ENCODE measurements at regions not wholly inside any gene's neighbourhood (a gene's known extent, or its start where the extent isn't known, plus 50 kb on each side); places are given as distances from the start of the nearest gene placed in this dataset.
A peak's percentile ranks its signal among the peaks of the same experiment; 100 is the strongest.

- Histone ChIP-seq H3K27me3 (ENCODE audit: insufficient read depth, low read length) (no peaks in the 10 kb centered on the region), H3K36me3 (ENCODE audit: insufficient read depth, low read length) (no peaks in the 10 kb centered on the region), H3K4me3 (ENCODE audit: low read length) (no peak overlapping the region), H3K9me3 (ENCODE audit: low read length) (peaks cover 2% of the 10 kb centered on the region), H3K4me1 (ENCODE audit: insufficient read depth, low read length) (peaks cover 3% of the 10 kb centered on the region), H2AFZ (ENCODE audit: low read depth, low read length) (no peak overlapping the region)
These were observed 195.4 kb downstream of the CDC14C start for GRCh38 chr7:49119706-49120105.

DNA sequence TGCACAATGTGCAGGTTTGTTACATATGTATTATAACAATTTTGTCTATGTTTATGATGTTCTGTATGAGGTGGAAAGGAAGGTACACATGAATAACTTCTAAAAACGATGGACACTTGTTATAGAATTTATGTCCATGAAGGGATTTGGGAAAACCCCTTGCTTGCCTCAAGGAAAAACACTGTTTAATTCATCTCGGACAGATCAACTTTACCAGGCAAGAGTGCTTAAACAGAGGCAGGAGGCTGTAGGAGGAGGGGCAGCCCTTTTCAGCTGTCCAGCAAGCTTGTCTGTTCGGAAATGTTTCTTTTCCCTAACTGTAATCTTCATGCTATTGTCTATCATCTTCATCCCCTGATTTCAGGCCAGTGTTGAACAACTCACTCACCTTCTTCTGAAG is 200.9 kb downstream of the CDC14C start:
- no peaks in the 10 kb centered on the region for H3K27me3 ChIP-seq (ENCODE audit: insufficient read depth, low read length)
- H3K36me3 ChIP-seq (ENCODE audit: insufficient read depth, low read length): no peaks in the 10 kb centered on the region
- peaks cover 7% of the 10 kb centered on the region for H3K4me1 ChIP-seq (ENCODE audit: insufficient read depth, low read length)
- H3K9me3 ChIP-seq (ENCODE audit: low read length): peaks cover 2% of the 10 kb centered on the region
- no peak overlapping the region for H2AFZ ChIP-seq (ENCODE audit: low read depth, low read length)
- H3K4me3 ChIP-seq (ENCODE audit: low read length): no peak overlapping the region

DNA sequence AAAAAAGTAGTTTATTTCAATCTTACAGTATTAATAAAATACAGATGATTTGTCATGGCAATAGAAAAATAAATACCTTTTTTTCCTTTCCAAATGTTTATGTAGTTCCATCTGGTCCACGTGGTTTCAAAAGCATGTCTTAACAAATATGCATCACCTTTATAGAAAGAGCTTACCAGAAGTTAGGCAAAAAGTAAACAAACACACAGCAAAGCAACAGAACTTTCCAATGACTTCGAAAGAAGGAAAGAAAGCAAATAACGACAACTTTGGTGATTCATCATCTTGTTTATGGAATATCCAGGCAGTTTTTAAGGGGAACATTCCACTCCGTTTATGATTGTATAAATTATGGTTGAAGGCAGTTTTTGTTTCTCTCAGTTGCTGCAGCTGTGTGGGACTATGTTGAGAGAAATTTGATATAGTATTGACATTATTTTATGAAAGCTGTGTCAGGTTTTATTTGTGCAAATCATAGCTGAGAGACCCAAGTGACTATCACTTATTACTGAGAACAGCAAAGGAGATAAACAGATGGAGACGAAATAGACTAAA is 203.1 kb downstream of the CDC14C start:
- Histone ChIP-seq H3K36me3 (ENCODE audit: insufficient read depth, low read length) (no peaks in the 10 kb centered on the region), H3K4me1 (ENCODE audit: insufficient read depth, low read length) (peaks cover 7% of the 10 kb centered on the region)

DNA sequence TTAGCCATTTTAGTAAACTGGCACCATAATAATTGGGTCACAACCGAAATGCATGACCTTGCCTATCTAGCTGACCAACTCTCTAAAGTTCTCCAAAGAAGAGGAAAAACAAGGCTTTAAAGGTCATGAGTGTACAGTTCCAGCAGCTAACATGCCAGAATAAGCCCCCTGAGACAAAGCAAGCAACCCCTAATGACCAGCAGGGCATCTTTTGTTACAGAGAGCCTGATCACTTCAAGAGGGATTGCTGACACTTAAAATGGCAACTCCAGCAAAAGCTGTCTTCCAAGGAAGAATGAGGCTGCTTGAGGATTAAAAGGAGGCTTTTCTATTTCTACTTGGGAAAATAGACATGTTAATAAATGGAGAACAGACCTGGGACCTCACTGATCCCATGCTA is 213.6 kb downstream of the CDC14C start:
- no peak overlapping the region for H3K4me3 ChIP-seq (ENCODE audit: low read length)
- no peaks in the 10 kb centered on the region for H3K9me3 ChIP-seq (ENCODE audit: low read length)
- peaks cover 18% of the 10 kb centered on the region for H3K4me1 ChIP-seq (ENCODE audit: insufficient read depth, low read length)
- H3K27me3 ChIP-seq (ENCODE audit: insufficient read depth, low read length): no peaks in the 10 kb centered on the region
- no peaks in the 10 kb centered on the region for H3K36me3 ChIP-seq (ENCODE audit: insufficient read depth, low read length)
- H2AFZ ChIP-seq (ENCODE audit: low read depth, low read length): no peak overlapping the region

More for the DNA sequence above, 203.1 kb downstream of the CDC14C start:
- H2AFZ ChIP-seq (ENCODE audit: low read depth, low read length): no peak overlapping the region
- H3K9me3 ChIP-seq (ENCODE audit: low read length): no peaks in the 10 kb centered on the region
- H3K27me3 ChIP-seq (ENCODE audit: insufficient read depth, low read length): no peaks in the 10 kb centered on the region
- H3K4me3 ChIP-seq (ENCODE audit: low read length): no peak overlapping the region

DNA sequence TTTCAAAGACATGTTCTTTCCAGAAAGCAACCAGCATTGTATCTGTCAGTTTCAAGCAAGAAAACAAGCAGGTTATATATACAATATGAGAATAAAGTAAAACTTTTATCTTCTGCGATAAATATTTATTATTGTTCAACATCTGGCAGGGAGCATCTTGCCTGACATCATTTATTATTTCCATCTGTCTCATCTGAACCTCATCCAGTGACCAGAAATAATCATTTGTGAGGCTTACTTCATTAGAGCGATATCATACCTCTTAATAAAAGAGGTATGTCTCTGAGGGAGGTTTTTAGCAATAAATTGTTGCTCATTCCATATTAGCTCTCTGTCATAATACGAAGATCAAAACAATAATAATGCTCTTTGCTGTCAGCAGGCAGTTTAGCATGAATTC is 226.1 kb downstream of the CDC14C start:
- H3K36me3 ChIP-seq (ENCODE audit: insufficient read depth, low read length): no peaks in the 10 kb centered on the region
- peaks cover 2% of the 10 kb centered on the region for H3K4me1 ChIP-seq (ENCODE audit: insufficient read depth, low read length)
- no peaks in the 10 kb centered on the region for H3K27me3 ChIP-seq (ENCODE audit: insufficient read depth, low read length)
- H3K9me3 ChIP-seq (ENCODE audit: low read length): no peaks in the 10 kb centered on the region
- no peak overlapping the region for H3K4me3 ChIP-seq (ENCODE audit: low read length)
- no peak overlapping the region for H2AFZ ChIP-seq (ENCODE audit: low read depth, low read length)

GRCh38 chr7:49151146-49151545 is 226.8 kb downstream of the CDC14C start:
- Histone ChIP-seq H3K9me3 (ENCODE audit: low read length) (no peaks in the 10 kb centered on the region), H3K4me1 (ENCODE audit: insufficient read depth, low read length) (peaks cover 2% of the 10 kb centered on the region), H2AFZ (ENCODE audit: low read depth, low read length) (no peak overlapping the region), H3K4me3 (ENCODE audit: low read length) (no peak overlapping the region), H3K27me3 (ENCODE audit: insufficient read depth, low read length) (no peaks in the 10 kb centered on the region), H3K36me3 (ENCODE audit: insufficient read depth, low read length) (no peaks in the 10 kb centered on the region)

- Histone ChIP-seq H3K36me3 (ENCODE audit: insufficient read depth, low read length) (no peaks in the 10 kb centered on the region), H2AFZ (ENCODE audit: low read depth, low read length) (no peak overlapping the region), H3K4me1 (ENCODE audit: insufficient read depth, low read length) (no peaks in the 10 kb centered on the region), H3K9me3 (ENCODE audit: low read length) (no peaks in the 10 kb centered on the region), H3K4me3 (ENCODE audit: low read length) (no peak overlapping the region), H3K27me3 (ENCODE audit: insufficient read depth, low read length) (no peaks in the 10 kb centered on the region)
These were observed 234.0 kb downstream of the CDC14C start for GRCh38 chr7:49158321-49158720.

DNA sequence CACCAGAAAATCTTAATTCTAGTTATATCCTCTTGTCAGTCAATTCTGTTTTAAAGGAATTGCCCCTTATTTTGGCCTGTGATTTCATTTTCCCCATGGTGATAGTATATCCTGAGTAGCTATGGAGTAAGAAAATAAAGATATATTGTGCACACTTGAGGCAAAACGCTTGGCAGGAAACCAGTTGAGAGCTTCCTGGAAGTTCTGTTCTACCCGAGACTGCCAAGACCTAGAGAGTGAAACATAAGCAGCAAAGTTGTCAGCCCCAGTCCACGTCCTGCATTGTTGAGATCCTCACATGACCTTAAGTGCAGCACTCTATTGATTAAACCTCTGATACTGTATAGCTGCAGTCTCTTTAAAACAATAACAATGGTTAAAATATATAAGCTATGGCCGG is 235.2 kb downstream of the CDC14C start:
- Histone ChIP-seq H3K36me3 (ENCODE audit: insufficient read depth, low read length) (no peaks in the 10 kb centered on the region), H2AFZ (ENCODE audit: low read depth, low read length) (no peak overlapping the region), H3K27me3 (ENCODE audit: insufficient read depth, low read length) (no peaks in the 10 kb centered on the region), H3K9me3 (ENCODE audit: low read length) (no peaks in the 10 kb centered on the region), H3K4me3 (ENCODE audit: low read length) (no peak overlapping the region), H3K4me1 (ENCODE audit: insufficient read depth, low read length) (no peaks in the 10 kb centered on the region)

GRCh38 chr7:49166441-49166840 is 242.1 kb downstream of the CDC14C start:
- H3K4me1 ChIP-seq (ENCODE audit: insufficient read depth, low read length): no peaks in the 10 kb centered on the region
- peak overlapping the region; percentile 72 for H2AFZ ChIP-seq (ENCODE audit: low read depth, low read length)
- H3K4me3 ChIP-seq (ENCODE audit: low read length): no peak overlapping the region
- no peaks in the 10 kb centered on the region for H3K9me3 ChIP-seq (ENCODE audit: low read length)
- no peaks in the 10 kb centered on the region for H3K27me3 ChIP-seq (ENCODE audit: insufficient read depth, low read length)
- no peaks in the 10 kb centered on the region for H3K36me3 ChIP-seq (ENCODE audit: insufficient read depth, low read length)

- H2AFZ ChIP-seq (ENCODE audit: low read depth, low read length): no peak overlapping the region
- H3K36me3 ChIP-seq (ENCODE audit: insufficient read depth, low read length): no peaks in the 10 kb centered on the region
- H3K9me3 ChIP-seq (ENCODE audit: low read length): no peaks in the 10 kb centered on the region
- no peaks in the 10 kb centered on the region for H3K27me3 ChIP-seq (ENCODE audit: insufficient read depth, low read length)
- H3K4me1 ChIP-seq (ENCODE audit: insufficient read depth, low read length): no peaks in the 10 kb centered on the region
- no peak overlapping the region for H3K4me3 ChIP-seq (ENCODE audit: low read length)
These were observed 248.3 kb downstream of the CDC14C start for GRCh38 chr7:49172639-49173038.

DNA sequence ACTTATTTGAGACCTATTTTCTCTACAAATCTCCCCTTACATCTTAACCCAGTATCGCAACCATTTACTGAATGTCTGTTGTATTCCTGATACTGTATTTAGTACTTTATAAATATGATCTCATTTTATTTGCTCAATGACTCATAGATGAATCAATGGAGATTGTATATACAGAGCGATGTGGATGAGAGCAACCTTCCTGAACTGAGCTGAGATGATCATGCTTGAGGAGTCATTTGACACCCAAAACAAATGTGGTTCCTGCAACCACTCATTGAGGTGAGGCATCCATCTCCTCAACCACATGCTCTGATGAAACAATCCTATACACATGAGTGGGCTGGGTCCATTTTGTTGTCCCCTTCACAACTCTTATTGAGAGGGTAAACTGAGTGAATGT is 250.0 kb downstream of the CDC14C start:
- Histone ChIP-seq H3K36me3 (ENCODE audit: insufficient read depth, low read length) (no peaks in the 10 kb centered on the region), H3K4me3 (ENCODE audit: low read length) (no peak overlapping the region), H2AFZ (ENCODE audit: low read depth, low read length) (no peak overlapping the region), H3K27me3 (ENCODE audit: insufficient read depth, low read length) (no peaks in the 10 kb centered on the region), H3K4me1 (ENCODE audit: insufficient read depth, low read length) (no peaks in the 10 kb centered on the region), H3K9me3 (ENCODE audit: low read length) (no peaks in the 10 kb centered on the region)

- no peaks in the 10 kb centered on the region for H3K36me3 ChIP-seq (ENCODE audit: insufficient read depth, low read length)
- no peak overlapping the region for H3K4me3 ChIP-seq (ENCODE audit: low read length)
- H2AFZ ChIP-seq (ENCODE audit: low read depth, low read length): no peak overlapping the region
- H3K4me1 ChIP-seq (ENCODE audit: insufficient read depth, low read length): no peaks in the 10 kb centered on the region
- no peaks in the 10 kb centered on the region for H3K27me3 ChIP-seq (ENCODE audit: insufficient read depth, low read length)
- H3K9me3 ChIP-seq (ENCODE audit: low read length): no peaks in the 10 kb centered on the region
These were observed 263.4 kb downstream of the CDC14C start for GRCh38 chr7:49187543-49188268.

- H3K4me1 ChIP-seq (ENCODE audit: insufficient read depth, low read length): peaks cover 3% of the 10 kb centered on the region
These were observed 304.2 kb downstream of the CDC14C start for GRCh38 chr7:49228426-49229098.

More at GRCh38 chr7:49228426-49229098, 304.2 kb downstream of the CDC14C start:
- H3K4me3 ChIP-seq (ENCODE audit: low read length): no peak overlapping the region
- no peaks in the 10 kb centered on the region for H3K9me3 ChIP-seq (ENCODE audit: low read length)
- no peaks in the 10 kb centered on the region for H3K36me3 ChIP-seq (ENCODE audit: insufficient read depth, low read length)
- H3K27me3 ChIP-seq (ENCODE audit: insufficient read depth, low read length): no peaks in the 10 kb centered on the region
- H2AFZ ChIP-seq (ENCODE audit: low read depth, low read length): no peak overlapping the region

Measured in neuron (in vitro differentiated cells).